ENCODE measurements at regions not wholly inside any gene's neighbourhood (a gene's known extent, or its start where the extent isn't known, plus 50 kb on each side); places are given as distances from the start of the nearest gene placed in this dataset.
"Not testable (repeated sequence)": the region's sequence is repeated elsewhere in the genome, so short reads cannot be mapped to it uniquely, and the experiment has no call there.

- FAIRE-seq (no peak), DNase-seq (ENCODE audit: low spot score in 2 of 2) (no peak)
Observed at GRCh38 chr1:115458426-115459114, 120.5 kb upstream of the NGF start.

- FAIRE-seq (no peak), DNase-seq (ENCODE audit: low spot score in 2 of 2) (no peak)
Observed at GRCh38 chr1:115457289-115457688, 119.2 kb upstream of the NGF start.

- FAIRE-seq (no peak), DNase-seq (ENCODE audit: low spot score in 2 of 2) (no peak)
Observed at GRCh38 chr1:115456441-115456961, 118.5 kb upstream of the NGF start.

GRCh38 chr1:115454837-115455511 is 116.9 kb upstream of the NGF start:
- FAIRE-seq (no peak), DNase-seq (ENCODE audit: low spot score in 2 of 2) (no peak)

GRCh38 chr1:115453666-115454065 is 115.6 kb upstream of the NGF start:
- DNase-seq (ENCODE audit: low spot score in 2 of 2) = no peak
- no peak for FAIRE-seq

- DNase-seq (ENCODE audit: low spot score in 2 of 2) (no peak), FAIRE-seq (no peak)
Observed at GRCh38 chr1:115452600-115453329, 114.7 kb upstream of the NGF start.

- FAIRE-seq (no peak), DNase-seq (ENCODE audit: low spot score in 2 of 2) (no peak)
Observed at GRCh38 chr1:115450501-115451040, 112.5 kb upstream of the NGF start.

- DNase-seq (ENCODE audit: low spot score in 2 of 2) = no peak
- FAIRE-seq = no peak
Observed at GRCh38 chr1:115448282-115449044, 110.4 kb upstream of the NGF start.

GRCh38 chr1:115447672-115448071 is 109.6 kb upstream of the NGF start:
- no peak for DNase-seq (ENCODE audit: low spot score in 2 of 2)
- FAIRE-seq = no peak

GRCh38 chr1:115445090-115445489 is 107.0 kb upstream of the NGF start:
- no peak for DNase-seq (ENCODE audit: low spot score in 2 of 2)
- no peak for FAIRE-seq

- DNase-seq (ENCODE audit: low spot score in 2 of 2) = no peak
- no peak for FAIRE-seq
Observed at GRCh38 chr1:115440733-115441132, 102.7 kb upstream of the NGF start.

GRCh38 chr1:115439520-115439919 is 101.5 kb upstream of the NGF start:
- not testable (repeated sequence) for DNase-seq (ENCODE audit: low spot score in 2 of 2); FAIRE-seq

- FAIRE-seq (no peak), DNase-seq (ENCODE audit: low spot score in 2 of 2) (no peak)
Observed at GRCh38 chr1:115437196-115437595, 99.1 kb upstream of the NGF start.

- FAIRE-seq (no peak), DNase-seq (ENCODE audit: low spot score in 2 of 2) (no peak)
Observed at GRCh38 chr1:115436596-115436995, 98.5 kb upstream of the NGF start.

- DNase-seq (ENCODE audit: low spot score in 2 of 2) (no peak), FAIRE-seq (no peak)
Observed at GRCh38 chr1:115433483-115433882, 95.4 kb upstream of the NGF start.

- FAIRE-seq (no peak), DNase-seq (ENCODE audit: low spot score in 2 of 2) (no peak)
Observed at GRCh38 chr1:115432061-115432460, 94.0 kb upstream of the NGF start.

GRCh38 chr1:115430441-115431158 is 92.6 kb upstream of the NGF start:
- FAIRE-seq (no peak), DNase-seq (ENCODE audit: low spot score in 2 of 2) (no peak)

GRCh38 chr1:115429884-115430283 is 91.8 kb upstream of the NGF start:
- FAIRE-seq (no peak), DNase-seq (ENCODE audit: low spot score in 2 of 2) (no peak)

GRCh38 chr1:115429241-115429640 is 91.2 kb upstream of the NGF start:
- DNase-seq (ENCODE audit: low spot score in 2 of 2) (no peak), FAIRE-seq (no peak)

- DNase-seq (ENCODE audit: low spot score in 2 of 2) = no peak
- FAIRE-seq = no peak
Observed at GRCh38 chr1:115428676-115429075, 90.6 kb upstream of the NGF start.

Measured in frontal cortex (tissue), 3 donors.